HT1080 (cell line): ENCODE measurements at regions not wholly inside any gene's neighbourhood (a gene's known extent, or its start where the extent isn't known, plus 50 kb on each side); places are given as distances from the start of the nearest gene placed in this dataset.
"Not testable (repeated sequence)": the region's sequence is repeated elsewhere in the genome, so short reads cannot be mapped to it uniquely, and the experiment has no call there.

Experiments
- DNase-seq: peaks from one replicate; pipeline ENCODE4 v3.0.0-alpha.2; 2015; ENCODE audit warnings: low read depth

DNA sequence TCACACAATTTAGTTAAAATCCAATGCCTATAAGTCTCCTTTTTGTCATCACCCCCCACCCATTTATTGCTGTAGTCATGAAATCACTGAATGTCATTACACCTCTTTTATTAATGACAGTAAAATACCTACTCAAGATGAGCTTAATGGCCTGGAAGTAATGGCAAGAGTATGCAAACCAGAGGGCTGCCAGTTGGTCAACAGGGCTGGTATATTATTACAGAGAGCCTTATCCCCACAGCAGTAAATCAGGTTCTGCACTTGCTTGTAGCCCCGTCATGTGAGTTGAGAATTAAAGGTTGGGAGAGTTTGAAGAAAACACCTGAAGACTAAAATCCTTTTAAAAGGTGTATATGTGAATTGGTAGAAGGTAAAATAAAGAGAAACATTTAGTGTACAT lies 372.4 kb downstream of the MAT2B start:
- DNase-seq = no peak

DNA sequence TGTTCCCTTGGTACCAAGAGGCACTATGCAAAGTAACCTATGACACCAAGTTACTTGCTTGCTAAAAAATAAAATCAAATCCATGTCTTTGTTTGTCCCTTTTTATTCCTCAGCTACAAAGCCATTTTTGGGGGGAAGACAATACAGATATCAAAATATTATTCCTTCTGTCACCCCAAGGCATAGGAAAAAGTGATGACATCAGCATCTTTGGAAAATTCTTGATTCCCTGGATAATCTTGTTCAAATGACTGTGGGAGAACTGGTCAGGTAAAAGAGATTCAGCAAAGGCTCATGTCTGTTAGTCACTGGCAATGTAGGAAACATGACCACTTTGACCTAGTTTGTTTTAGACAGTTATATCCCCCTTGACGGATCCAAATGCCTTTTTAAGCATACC lies 373.1 kb downstream of the MAT2B start:
- no peak for DNase-seq

DNA sequence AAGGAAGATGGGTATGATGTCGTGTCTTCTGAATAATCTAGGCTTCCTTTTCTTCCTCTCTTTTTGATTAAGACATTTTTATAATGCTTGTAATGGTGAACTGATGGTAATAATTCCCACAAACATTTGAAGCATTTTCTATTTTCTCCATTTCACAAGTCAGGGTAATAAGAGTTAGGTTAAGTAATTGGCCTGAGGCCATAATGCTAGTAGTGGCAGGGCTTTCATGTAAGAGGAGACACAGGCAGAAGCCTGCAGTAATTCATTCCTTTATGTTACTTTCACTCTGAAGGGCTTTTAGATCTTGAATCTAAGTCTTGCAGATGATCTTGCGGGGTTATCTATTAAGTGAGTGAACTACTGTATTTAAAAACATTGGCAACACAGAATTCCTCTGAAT lies 374.9 kb downstream of the MAT2B start:
- DNase-seq = no peak

DNA sequence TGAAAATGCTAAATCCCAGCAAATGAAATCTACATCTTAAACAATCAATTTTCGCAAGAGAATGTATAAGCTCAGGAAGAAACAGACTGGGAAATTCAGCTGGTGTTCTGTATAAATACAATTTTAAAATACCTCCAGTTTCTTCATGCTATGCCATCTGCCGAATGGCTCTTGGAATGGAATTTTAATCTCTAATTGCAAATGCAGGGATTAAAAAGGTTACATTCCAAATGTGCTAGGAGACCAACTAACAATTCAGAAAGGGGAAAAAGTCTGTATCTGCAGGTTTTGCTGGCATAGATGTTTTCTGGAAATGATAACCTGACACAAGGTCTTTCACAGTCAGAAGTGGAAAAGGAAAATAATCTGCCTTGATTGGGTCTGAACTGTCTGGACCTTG lies 379.7 kb downstream of the MAT2B start:
- DNase-seq = no peak

DNA sequence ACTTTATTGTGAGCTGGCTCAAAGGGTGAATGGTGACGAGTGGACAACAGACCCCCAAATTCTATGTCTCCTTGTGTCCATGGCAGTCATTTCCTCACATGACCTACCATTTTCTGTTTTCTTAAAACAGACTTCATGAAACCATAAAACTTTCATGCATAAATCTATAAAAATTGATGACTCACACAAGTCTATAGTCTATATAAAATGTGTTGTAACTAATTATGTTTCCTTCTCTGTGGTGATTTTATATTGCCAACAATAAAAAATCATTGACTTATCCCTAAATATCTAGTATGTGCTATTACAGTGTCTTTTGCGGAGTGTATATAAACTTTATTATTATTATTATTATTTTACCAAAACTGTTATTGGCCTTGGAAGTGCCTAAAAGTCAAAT lies 382.4 kb downstream of the MAT2B start:
- no peak for DNase-seq

DNA sequence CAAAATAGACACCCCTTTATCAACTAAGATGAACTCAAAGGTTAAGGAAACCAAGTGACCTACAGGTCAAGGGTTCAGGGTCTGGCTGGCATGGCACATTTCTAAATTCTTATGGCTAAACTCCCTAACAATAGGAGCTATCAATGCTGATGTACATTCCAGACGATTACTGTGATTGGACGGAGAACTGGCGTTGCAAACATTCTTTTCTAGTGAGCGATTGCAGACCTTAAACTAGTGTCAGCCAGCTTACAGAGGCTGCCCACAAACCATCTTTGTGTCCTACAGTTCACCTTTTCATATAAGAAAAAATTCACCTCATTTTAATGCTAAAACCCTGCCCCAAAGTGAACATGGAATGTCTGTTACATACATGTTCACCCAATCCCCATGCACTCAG lies 382.9 kb downstream of the MAT2B start:
- no peak for DNase-seq

DNA sequence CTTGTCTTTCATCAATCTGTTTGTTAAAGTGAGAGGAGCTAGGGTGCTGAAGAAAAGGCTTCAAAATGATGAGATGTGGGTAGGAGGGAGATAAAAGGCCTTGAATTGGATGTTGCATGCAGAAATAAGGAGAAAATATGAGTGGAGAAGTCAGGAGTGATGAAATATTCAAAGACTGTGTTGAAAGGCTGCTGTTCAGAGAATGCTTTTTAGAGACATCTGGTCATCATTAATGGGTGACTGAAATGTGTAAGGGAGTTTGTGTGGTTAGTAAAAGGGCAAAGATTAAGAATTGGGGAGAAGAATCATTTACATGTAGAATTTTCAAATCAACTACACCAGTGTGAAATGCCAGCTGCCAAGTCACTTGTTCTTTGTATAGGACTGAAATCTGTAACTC lies 383.9 kb downstream of the MAT2B start:
- no peak for DNase-seq

DNA sequence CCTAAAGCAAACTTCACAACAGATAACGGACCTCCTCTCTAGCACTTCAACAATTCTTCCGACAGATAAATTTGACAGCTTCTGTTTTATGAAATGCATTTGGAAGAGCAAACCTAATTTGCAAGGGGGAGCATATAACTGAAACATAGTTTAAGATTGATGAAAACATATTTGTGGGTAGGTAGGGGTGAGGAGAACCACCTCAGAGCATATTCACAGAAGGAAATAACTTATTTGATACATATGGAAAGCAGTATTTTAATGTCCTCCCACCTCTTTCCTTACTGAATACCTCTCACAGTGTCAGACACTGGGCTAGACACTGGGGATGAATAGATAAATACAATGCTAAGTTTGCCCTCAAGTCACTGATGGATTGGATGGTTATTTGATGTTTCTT lies 384.8 kb downstream of the MAT2B start:
- DNase-seq = no peak

DNA sequence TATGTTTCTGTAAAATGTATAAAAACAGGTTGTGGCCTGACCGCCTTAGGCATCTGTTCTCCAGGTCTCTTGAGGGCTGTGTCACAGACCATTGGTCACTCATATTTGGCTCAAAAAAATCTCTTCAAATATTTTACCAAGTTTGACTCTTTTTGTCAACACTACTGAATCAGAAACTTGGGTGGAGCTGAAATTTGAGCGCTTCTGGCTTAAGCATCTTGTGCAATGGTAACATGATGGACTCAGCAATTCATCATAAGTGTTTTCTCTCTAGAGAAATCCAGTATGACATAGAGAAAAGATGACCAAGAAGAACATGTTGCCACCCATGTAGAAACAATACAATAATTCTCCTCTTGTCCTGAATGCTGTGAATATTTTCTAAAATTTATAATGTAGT lies 387.9 kb downstream of the MAT2B start:
- DNase-seq = no peak

DNA sequence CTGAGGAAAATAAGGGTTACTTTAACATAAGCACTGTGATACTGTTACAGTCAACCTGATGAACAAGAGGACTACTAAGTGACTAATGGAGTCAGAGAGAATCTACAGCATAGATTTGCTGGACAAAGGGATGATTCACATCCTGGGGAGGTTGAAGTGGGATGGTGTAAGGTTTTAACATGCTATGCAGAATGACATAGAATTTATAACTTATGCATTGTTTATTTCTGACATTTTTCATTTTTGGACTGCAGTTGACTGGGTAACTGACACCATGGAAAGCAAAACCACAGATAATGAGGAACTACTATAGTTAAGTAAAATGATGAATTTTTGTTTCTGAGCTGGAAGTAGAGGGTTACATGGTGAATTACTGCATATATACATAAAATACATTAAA lies 389.2 kb downstream of the MAT2B start:
- peak; percentile 81 for DNase-seq

DNA sequence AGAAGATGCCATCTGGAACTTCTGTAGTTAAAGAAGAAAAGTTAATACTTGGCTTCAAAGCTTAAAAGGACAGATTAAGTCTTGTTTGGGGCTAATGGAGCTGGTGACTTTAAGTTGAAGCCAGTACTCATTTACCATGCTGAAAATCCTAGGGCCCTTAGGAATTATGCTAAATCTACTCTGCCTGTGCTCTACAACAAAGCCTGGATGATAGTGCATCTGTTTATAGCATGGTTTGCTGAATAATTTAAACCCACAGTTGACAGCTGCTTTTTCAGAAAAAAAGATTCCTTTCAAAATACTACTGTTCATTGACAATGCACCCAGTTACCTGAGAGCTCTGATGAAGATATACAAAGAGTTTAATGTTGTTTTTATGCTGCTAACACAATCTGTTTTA lies 393.5 kb downstream of the MAT2B start:
- no peak for DNase-seq

DNA sequence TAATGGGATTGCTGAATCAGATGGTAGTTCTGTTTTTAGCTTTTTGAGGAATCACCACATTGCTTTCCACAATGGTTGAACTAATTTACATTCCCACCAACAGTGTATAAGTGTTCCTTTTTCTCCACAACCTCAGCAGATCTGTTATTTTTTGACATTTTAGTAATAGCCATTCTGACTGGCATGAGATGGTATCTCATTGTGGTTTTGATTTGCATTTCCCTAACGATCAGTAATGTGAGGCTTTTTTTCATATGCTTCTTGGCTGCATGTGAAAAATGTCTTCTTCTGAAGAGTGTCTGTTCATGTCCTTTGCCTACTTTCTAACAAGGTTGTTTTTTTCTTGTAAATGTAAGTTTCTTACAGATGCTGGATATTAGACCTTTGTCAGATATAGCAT lies 402.4 kb downstream of the MAT2B start:
- DNase-seq = not testable (repeated sequence)

DNA sequence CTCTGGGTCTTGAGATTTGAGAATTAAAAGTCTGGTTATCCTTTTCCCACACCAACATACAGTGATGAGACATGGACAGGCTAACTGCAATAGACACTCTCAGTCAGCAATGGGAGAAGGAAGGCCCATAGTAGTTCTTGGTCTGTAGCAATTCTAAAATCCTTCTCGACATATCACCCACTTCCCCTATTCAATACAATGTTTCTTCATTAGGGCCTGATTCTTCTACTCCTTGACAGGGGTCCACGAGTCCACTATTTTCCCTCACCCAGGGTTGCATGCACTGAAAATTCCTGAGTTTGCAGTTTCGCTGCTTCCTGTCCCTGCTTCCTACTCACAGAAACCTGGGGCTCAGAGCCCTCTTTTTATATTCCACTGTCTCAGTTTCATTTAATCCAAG lies 402.8 kb downstream of the MAT2B start:
- no peak for DNase-seq

DNA sequence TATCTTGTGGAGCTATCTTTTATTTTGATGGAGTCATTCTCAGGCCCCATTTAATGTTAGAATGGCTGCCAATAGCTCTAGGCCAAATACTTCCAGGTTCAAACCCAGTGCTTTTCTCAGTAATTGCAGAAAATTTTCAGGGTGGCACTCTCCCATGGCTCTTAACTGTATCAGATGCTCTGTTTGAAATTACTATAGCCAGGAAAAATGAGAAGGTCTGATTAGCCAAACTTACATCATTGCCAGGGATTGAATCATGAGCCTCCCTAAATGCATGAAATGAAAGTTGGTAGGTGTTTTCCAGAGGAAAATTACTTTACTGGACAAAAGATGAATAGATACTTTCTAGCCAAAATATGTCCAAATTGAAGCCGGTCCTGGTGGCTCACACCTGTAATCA lies 404.8 kb downstream of the MAT2B start:
- no peak for DNase-seq

DNA sequence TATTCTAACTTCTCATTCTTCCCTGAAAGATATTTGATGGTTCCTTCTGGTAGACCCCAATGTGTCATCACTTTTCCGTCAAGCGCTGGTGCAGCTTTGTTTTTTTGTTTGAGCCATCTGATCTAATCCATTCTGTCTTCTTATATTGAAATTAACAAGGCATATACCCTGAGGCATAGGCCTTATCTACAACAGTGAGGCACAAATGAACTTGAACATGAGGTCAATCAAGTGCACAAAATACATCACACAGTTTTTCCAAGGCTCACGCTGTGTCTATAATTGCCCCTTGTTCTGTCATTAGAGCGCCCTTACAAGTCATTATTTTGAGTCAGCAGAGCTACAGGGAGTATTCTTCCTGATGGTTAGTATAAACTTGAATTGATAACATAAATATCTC lies 406.6 kb downstream of the MAT2B start:
- no peak for DNase-seq

DNA sequence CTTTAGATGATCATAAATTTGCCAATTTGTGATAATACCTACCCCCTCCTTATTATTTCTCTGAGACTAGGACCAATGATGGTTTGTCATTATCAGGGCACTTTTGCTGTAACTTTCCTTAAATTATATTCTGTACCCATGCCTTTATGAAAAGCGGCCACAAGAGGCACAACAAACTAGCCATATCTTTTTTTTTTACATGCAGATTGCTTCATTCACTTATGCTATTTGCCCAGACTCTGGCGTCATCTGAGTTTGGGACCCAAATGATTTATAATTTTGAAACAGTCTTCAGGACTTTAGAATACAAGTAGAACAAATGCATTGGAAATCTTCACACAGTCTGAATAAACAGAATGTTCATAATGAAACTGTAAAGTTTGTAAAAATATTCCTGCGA lies 408.1 kb downstream of the MAT2B start:
- no peak for DNase-seq

DNA sequence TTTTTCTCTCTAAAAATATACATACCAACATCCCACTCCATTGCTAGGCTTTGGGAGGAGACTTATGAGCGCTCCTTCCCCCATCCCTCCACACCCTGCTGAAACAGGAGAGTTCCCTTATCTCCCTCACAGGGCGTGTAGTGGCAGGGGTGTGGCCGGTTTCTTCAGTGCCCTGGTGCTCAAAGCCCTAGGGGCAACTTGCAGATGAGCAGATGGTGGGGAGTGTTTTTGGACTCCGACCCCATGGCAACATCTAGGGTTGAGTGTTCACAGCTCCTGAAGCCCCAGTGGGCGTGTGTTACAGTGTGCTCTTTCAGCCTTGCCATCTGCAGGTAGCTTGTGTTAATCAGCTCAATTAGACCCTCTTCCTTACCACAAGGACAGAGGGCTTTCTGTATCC lies 409.5 kb downstream of the MAT2B start:
- no peak for DNase-seq

DNA sequence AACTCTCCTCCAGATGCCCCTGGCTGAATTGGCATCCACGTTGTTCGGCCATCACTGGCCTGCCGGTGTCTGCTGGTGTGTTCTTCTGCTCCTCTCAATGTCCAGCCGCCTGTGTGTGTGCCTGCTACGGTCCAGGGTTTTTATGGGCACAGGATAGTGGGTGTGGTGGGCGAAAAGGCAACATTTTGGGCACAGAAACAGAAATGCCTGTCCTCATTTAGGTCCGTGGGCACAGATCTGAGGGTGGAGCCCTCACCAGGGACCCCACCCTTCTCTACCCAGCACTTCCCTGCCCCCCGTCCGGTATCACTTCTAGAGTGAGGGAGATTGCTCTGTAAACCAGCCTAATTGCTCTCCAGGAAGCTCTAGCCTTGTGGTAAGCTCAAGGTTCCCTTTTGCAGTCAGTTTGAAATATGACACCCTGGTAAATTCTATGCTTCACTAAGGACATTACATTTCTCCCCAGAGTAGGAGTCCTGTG lies 410.1 kb downstream of the MAT2B start:
- DNase-seq = peak; percentile 39

DNA sequence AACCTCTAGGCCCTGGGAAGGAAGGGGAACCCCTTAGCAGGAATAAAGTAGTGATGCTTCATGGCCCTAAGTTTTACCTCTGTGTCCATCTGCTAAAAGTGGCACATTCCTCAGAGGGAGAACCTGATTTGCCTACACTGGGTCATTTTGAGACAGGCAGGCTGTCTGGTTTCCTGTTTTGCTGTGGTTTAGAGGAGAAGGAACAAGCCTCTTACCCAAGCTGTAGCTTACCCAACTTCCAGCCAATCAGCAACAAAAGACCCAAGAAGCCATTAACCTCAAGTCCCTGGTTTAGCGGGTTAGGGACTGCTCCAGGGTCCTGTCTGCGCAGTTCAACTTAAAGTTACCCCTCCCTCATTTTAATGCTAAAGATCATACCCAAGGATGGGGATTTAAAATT lies 411.0 kb downstream of the MAT2B start:
- DNase-seq = peak; percentile 11

DNA sequence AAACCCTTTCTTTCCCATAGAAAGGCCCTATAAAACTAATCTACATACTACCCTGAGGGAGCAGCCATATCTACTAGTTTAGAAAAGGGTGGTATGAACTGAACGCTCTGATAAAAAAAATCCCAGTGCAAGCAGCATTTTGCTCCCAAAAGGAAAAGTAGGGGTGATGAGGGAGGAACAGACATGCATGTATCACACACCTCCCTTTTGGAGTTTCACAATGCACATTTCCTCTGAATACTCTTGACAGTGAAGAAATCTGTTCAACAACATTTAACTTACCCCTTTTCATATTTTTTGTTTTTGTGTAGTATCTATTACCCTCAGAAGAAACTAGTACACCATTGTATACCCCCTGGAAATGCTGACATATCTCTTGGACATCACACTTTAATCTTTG lies 411.4 kb downstream of the MAT2B start:
- no peak for DNase-seq

DNA sequence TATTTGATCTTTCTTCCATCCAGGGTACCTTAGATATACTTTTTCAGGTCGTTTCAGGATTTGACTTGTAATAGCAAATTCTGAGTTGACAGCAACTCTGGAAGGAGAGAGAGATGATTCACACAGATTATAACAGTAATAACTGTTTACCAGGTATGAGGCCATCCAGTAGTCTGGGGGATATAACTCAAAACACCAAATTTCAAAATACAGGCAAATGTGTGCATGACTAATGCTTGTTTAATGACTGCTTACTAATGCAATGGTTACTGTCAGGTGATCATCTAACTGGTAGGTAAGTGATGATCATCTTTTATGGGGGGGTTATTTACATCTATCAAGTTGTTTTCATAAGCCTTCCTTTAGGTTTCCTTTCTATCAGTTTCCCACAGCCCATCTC lies 412.3 kb downstream of the MAT2B start:
- DNase-seq = peak; percentile 39

DNA sequence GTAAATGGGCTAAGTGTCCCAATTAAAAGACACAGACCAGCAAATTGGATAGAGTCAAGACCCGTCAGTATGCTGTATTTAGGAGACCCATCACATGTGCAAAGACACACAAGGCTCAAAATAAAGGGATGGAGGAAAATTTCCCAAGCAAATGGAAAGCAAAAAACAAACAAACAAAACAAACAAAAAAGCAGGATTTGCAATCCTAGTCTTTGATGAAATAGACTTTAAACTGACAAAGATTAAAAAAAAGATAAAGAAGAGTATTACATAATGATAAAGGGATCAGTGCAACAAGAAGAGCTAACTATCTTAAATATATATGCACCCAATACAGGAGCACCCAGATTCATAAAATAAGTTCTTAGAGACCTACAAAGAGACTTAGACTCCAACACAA lies 429.6 kb downstream of the MAT2B start:
- DNase-seq = not testable (repeated sequence)

DNA sequence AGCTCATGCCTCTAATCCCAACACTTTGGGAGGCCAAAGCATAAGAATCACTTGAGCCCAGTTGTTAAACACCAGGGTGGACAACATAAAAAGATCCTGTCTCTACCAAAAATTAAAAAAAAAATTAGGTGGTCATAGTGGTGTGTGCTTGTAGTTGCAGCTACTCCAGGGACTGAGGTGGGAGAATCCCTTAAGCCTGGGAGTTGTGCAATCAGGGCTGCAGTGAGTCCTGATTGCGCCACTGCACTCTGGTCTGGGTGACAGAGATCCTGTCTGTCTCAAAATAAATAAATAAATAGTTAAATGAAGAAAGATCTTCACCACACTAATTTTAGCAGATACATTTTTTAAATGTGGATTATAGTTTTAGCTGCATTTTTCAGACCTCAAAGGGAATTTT lies 433.2 kb downstream of the MAT2B start:
- DNase-seq = peak; percentile 8

DNA sequence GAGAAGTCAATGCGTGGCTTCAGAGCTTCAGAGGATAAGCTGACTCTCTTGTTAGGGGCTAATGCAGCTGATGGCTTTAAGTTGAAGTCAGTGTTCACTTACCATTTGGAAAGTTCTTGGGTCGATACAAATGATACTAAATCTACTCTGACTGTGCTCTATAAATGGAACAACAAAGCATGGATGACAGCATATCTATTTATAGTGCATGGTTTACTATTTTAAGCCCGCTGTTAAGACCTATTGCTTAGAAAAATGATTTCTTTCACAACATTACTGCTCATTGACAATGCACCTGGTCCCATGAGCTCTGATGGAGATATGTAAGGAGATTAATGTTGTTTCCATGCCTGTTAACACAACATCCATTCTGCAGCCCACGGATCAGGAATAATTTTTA lies 435.7 kb downstream of the MAT2B start:
- no peak for DNase-seq

DNA sequence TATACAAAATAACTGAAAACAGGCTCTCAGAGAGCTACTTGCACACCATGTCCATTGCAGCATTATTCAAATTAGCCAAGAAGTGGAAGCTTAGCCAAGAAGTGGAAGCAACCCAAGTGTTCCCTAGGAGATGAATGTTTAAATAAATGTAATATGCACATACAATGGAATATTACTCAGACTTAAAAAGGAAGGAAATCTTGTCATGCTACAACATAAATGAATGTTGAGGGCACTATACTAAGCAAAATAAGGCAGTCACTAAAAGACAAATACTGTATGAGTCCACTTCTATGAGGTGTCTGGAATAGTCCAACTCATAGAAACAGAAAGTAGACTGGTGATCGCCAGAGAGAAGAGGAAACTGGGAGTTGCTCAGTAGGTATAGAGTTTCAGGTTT lies 438.1 kb downstream of the MAT2B start:
- DNase-seq = no peak
